Left lung (tissue), 4 donors: ENCODE measurements at regions not wholly inside any gene's neighbourhood (a gene's known extent, or its start where the extent isn't known, plus 50 kb on each side); places are given as distances from the start of the nearest gene placed in this dataset.

Experiments used
- ATAC-seq: fragments of 200-7000 bp; cut with Tn5 transposase; one replicate; pipeline ENCODE4 v1.9.1; 2020; ENCODE audit warnings: moderate library complexity
- DNase-seq, 4 donors: peaks; one replicate each; pipeline ENCODE4 v3.0.0-alpha.2; 2013 to 2020
- H3K27ac ChIP-seq, 2 donors: fragments of 200-600 bp; sonication (generic) in 1 of 2; one replicate each; pipeline versions ENCODE4 v1.5.0 to v1.8.0; 2020 to 2021
- H3K27me3 ChIP-seq, 2 donors: fragments of 200-600 bp; sonication (generic) in 1 of 2; one replicate each; pipeline versions ENCODE4 v1.5.0 to v1.8.0; 2020 to 2021
- H3K36me3 ChIP-seq, 2 donors: fragments of 200-600 bp; sonication (generic) in 1 of 2; one replicate each; pipeline versions ENCODE4 v1.5.0 to v1.8.0; 2020 to 2021
- H3K4me1 ChIP-seq, 2 donors: fragments of 200-600 bp; one replicate each; pipeline ENCODE4 v1.8.0; 2021
- H3K4me3 ChIP-seq, 2 donors: fragments of 200-600 bp; sonication (generic) in 1 of 2; one replicate each; pipeline versions ENCODE4 v1.5.0 to v1.8.0; 2020 to 2021; ENCODE audit warnings: mild to moderate bottlenecking in 1 of 2
- H3K9me3 ChIP-seq, 2 donors: fragments of 200-600 bp; sonication (generic) in 1 of 2; one replicate each; pipeline versions ENCODE4 v1.5.0 to v1.8.0; 2020 to 2021
- CTCF ChIP-seq, 2 donors: fragments of 200-600 bp; sonication (generic) in 1 of 2; IDR thresholded peaks; one replicate each; pipeline versions ENCODE4 v1.5.0 to v1.8.0; 2021; ENCODE audit warnings: antibody characterized with exemption in 2 of 2
- intact Hi-C, 2 donors: fragments of 100-400 bp; cut with DNase I; formaldehyde crosslinking; loops; one replicate each; pipeline versions ENCODE4 v1.11.2 to v1.14.2; 2022
- donor health status: DM: no; HTN: yes; CAD: no.
- donor health status: DM: no; HTN: no; CAD: no.

- Histone ChIP-seq H3K27me3 (no peaks in the 10 kb centered on the region), H3K36me3 (no peaks in the 10 kb centered on the region), H3K27ac (no peak overlapping the region), H3K4me3 (no peak overlapping the region), H3K4me1 (no peaks in the 10 kb centered on the region), H3K9me3 (no peaks in the 10 kb centered on the region)
- intact Hi-C loops = no loop called here
- DNase-seq (no peak), ATAC-seq (no peak)
- TF ChIP-seq CTCF (IDR thresholded peaks at IDR 0.05) = no peak
Measured at GRCh38 chr20:4548552-4548951, 137.7 kb upstream of the PRNP start.

GRCh38 chr20:4546786-4547185 is 139.5 kb upstream of the PRNP start:
- intact Hi-C loops = no loop called here
- Histone ChIP-seq H3K4me1 (no peaks in the 10 kb centered on the region), H3K4me3 (no peak overlapping the region), H3K36me3 (no peaks in the 10 kb centered on the region), H3K9me3 (no peaks in the 10 kb centered on the region), H3K27ac (no peak overlapping the region), H3K27me3 (no peaks in the 10 kb centered on the region)
- no peak for TF ChIP-seq CTCF (IDR thresholded peaks at IDR 0.05)
- peak; percentile 32 for ATAC-seq
- no peak for DNase-seq

- intact Hi-C loops = no loop called here
- Histone ChIP-seq H3K36me3 (no peaks in the 10 kb centered on the region), H3K4me1 (no peaks in the 10 kb centered on the region), H3K27ac (no peak overlapping the region), H3K9me3 (no peaks in the 10 kb centered on the region), H3K4me3 (no peak overlapping the region), H3K27me3 (no peaks in the 10 kb centered on the region)
- no peak for TF ChIP-seq CTCF (IDR thresholded peaks at IDR 0.05)
- no peak for DNase-seq
- ATAC-seq = no peak
Measured at GRCh38 chr20:4546342-4546741, 139.9 kb upstream of the PRNP start.

GRCh38 chr20:4545526-4545925 is 140.7 kb upstream of the PRNP start:
- no peaks in the 10 kb centered on the region for H3K4me1 ChIP-seq
- ATAC-seq = no peak

GRCh38 chr20:4544765-4545164 is 141.5 kb upstream of the PRNP start:
- Histone ChIP-seq H3K27ac (no peak overlapping the region), H3K36me3 (no peaks in the 10 kb centered on the region), H3K9me3 (no peaks in the 10 kb centered on the region), H3K4me3 (no peak overlapping the region), H3K27me3 (no peaks in the 10 kb centered on the region), H3K4me1 (no peaks in the 10 kb centered on the region)
- ATAC-seq (no peak), DNase-seq (no peak)
- intact Hi-C loops = no loop called here
- TF ChIP-seq CTCF (IDR thresholded peaks at IDR 0.05) = no peak

More at GRCh38 chr20:4545526-4545925, 140.7 kb upstream of the PRNP start:
- Histone ChIP-seq H3K27me3 (no peaks in the 10 kb centered on the region), H3K4me3 (no peak overlapping the region), H3K27ac (no peak overlapping the region), H3K36me3 (no peaks in the 10 kb centered on the region), H3K9me3 (no peaks in the 10 kb centered on the region)
- intact Hi-C loops = no loop called here
- no peak for DNase-seq
- TF ChIP-seq CTCF (IDR thresholded peaks at IDR 0.05) = no peak
